ENCODE measurements at regions not wholly inside any gene's neighbourhood (a gene's known extent, or its start where the extent isn't known, plus 50 kb on each side); places are given as distances from the start of the nearest gene placed in this dataset.

- H3K27ac ChIP-seq (ENCODE audit: low read depth, low read length) = no peak overlapping the region
- no peaks in the 10 kb centered on the region for H3K36me3 ChIP-seq (ENCODE audit: insufficient read depth, low read length)
- H3K27me3 ChIP-seq (ENCODE audit: control insufficient read depth in 1 of 2, insufficient read depth in 2 of 2, low read length in 2 of 2) = no peaks in the 10 kb centered on the region
- no peaks in the 10 kb centered on the region for H3K9me3 ChIP-seq (ENCODE audit: low read length)
- H3K9ac ChIP-seq (ENCODE audit: low read length) = no peak overlapping the region
- no peak overlapping the region for H3K4me3 ChIP-seq (ENCODE audit: low read depth in 1 of 2, low read length in 2 of 2)
- peaks cover 22% of the 10 kb centered on the region for H3K4me1 ChIP-seq (ENCODE audit: insufficient read depth, low read length)
These were observed 201.2 kb upstream of the TNP1 start for GRCh38 chr2:217060951-217061547.

GRCh38 chr2:217060516-217060915 is 200.7 kb upstream of the TNP1 start:
- H3K27me3 ChIP-seq (ENCODE audit: control insufficient read depth in 1 of 2, insufficient read depth in 2 of 2, low read length in 2 of 2) = no peaks in the 10 kb centered on the region
- no peaks in the 10 kb centered on the region for H3K36me3 ChIP-seq (ENCODE audit: insufficient read depth, low read length)
- H3K27ac ChIP-seq (ENCODE audit: low read depth, low read length) = no peak overlapping the region
- no peaks in the 10 kb centered on the region for H3K9me3 ChIP-seq (ENCODE audit: low read length)
- no peak overlapping the region for H3K4me3 ChIP-seq (ENCODE audit: low read depth in 1 of 2, low read length in 2 of 2)
- no peak overlapping the region for H3K9ac ChIP-seq (ENCODE audit: low read length)
- peaks cover 17% of the 10 kb centered on the region for H3K4me1 ChIP-seq (ENCODE audit: insufficient read depth, low read length)

- Histone ChIP-seq H3K9ac (ENCODE audit: low read length) (no peak overlapping the region), H3K4me1 (ENCODE audit: insufficient read depth, low read length) (peaks cover 11% of the 10 kb centered on the region), H3K36me3 (ENCODE audit: insufficient read depth, low read length) (no peaks in the 10 kb centered on the region), H3K4me3 (ENCODE audit: low read depth in 1 of 2, low read length in 2 of 2) (no peak overlapping the region), H3K27me3 (ENCODE audit: control insufficient read depth in 1 of 2, insufficient read depth in 2 of 2, low read length in 2 of 2) (no peaks in the 10 kb centered on the region), H3K9me3 (ENCODE audit: low read length) (no peaks in the 10 kb centered on the region), H3K27ac (ENCODE audit: low read depth, low read length) (no peak overlapping the region)
These were observed 199.2 kb upstream of the TNP1 start for GRCh38 chr2:217058791-217059755.

- H3K27me3 ChIP-seq (ENCODE audit: control insufficient read depth in 1 of 2, insufficient read depth in 2 of 2, low read length in 2 of 2) = no peaks in the 10 kb centered on the region
- no peak overlapping the region for H3K4me3 ChIP-seq (ENCODE audit: low read depth in 1 of 2, low read length in 2 of 2)
- H3K9ac ChIP-seq (ENCODE audit: low read length) = no peak overlapping the region
These were observed 197.9 kb upstream of the TNP1 start for GRCh38 chr2:217057773-217058172.

GRCh38 chr2:217055624-217056023 is 195.8 kb upstream of the TNP1 start:
- Histone ChIP-seq H3K27ac (ENCODE audit: low read depth, low read length) (no peak overlapping the region), H3K4me3 (ENCODE audit: low read depth in 1 of 2, low read length in 2 of 2) (no peak overlapping the region), H3K9ac (ENCODE audit: low read length) (no peak overlapping the region), H3K36me3 (ENCODE audit: insufficient read depth, low read length) (no peaks in the 10 kb centered on the region), H3K4me1 (ENCODE audit: insufficient read depth, low read length) (peaks cover 10% of the 10 kb centered on the region), H3K27me3 (ENCODE audit: control insufficient read depth in 1 of 2, insufficient read depth in 2 of 2, low read length in 2 of 2) (no peaks in the 10 kb centered on the region), H3K9me3 (ENCODE audit: low read length) (no peaks in the 10 kb centered on the region)

More at GRCh38 chr2:217057773-217058172, 197.9 kb upstream of the TNP1 start:
- H3K9me3 ChIP-seq (ENCODE audit: low read length) = no peaks in the 10 kb centered on the region
- no peaks in the 10 kb centered on the region for H3K36me3 ChIP-seq (ENCODE audit: insufficient read depth, low read length)
- peaks cover 11% of the 10 kb centered on the region for H3K4me1 ChIP-seq (ENCODE audit: insufficient read depth, low read length)
- H3K27ac ChIP-seq (ENCODE audit: low read depth, low read length) = no peak overlapping the region

- H3K27ac ChIP-seq (ENCODE audit: low read depth, low read length) = no peak overlapping the region
- H3K27me3 ChIP-seq (ENCODE audit: control insufficient read depth in 1 of 2, insufficient read depth in 2 of 2, low read length in 2 of 2) = no peaks in the 10 kb centered on the region
- peaks cover 16% of the 10 kb centered on the region for H3K4me1 ChIP-seq (ENCODE audit: insufficient read depth, low read length)
- no peak overlapping the region for H3K9ac ChIP-seq (ENCODE audit: low read length)
- no peak overlapping the region for H3K4me3 ChIP-seq (ENCODE audit: low read depth in 1 of 2, low read length in 2 of 2)
- H3K36me3 ChIP-seq (ENCODE audit: insufficient read depth, low read length) = no peaks in the 10 kb centered on the region
- no peaks in the 10 kb centered on the region for H3K9me3 ChIP-seq (ENCODE audit: low read length)
These were observed 194.9 kb upstream of the TNP1 start for GRCh38 chr2:217054791-217055190.

- H3K9ac ChIP-seq (ENCODE audit: low read length) = no peak overlapping the region
These were observed 193.2 kb upstream of the TNP1 start for GRCh38 chr2:217052856-217053577.

GRCh38 chr2:217051416-217051815 is 191.6 kb upstream of the TNP1 start:
- Histone ChIP-seq H3K4me3 (ENCODE audit: low read depth in 1 of 2, low read length in 2 of 2) (no peak overlapping the region), H3K9ac (ENCODE audit: low read length) (no peak overlapping the region), H3K4me1 (ENCODE audit: insufficient read depth, low read length) (peaks cover 38% of the 10 kb centered on the region), H3K36me3 (ENCODE audit: insufficient read depth, low read length) (no peaks in the 10 kb centered on the region), H3K27ac (ENCODE audit: low read depth, low read length) (no peak overlapping the region), H3K9me3 (ENCODE audit: low read length) (no peaks in the 10 kb centered on the region), H3K27me3 (ENCODE audit: control insufficient read depth in 1 of 2, insufficient read depth in 2 of 2, low read length in 2 of 2) (no peaks in the 10 kb centered on the region)

More at GRCh38 chr2:217052856-217053577, 193.2 kb upstream of the TNP1 start:
- Histone ChIP-seq H3K27me3 (ENCODE audit: control insufficient read depth in 1 of 2, insufficient read depth in 2 of 2, low read length in 2 of 2) (no peaks in the 10 kb centered on the region), H3K4me3 (ENCODE audit: low read depth in 1 of 2, low read length in 2 of 2) (no peak overlapping the region), H3K27ac (ENCODE audit: low read depth, low read length) (no peak overlapping the region), H3K9me3 (ENCODE audit: low read length) (no peaks in the 10 kb centered on the region), H3K36me3 (ENCODE audit: insufficient read depth, low read length) (no peaks in the 10 kb centered on the region), H3K4me1 (ENCODE audit: insufficient read depth, low read length) (peaks cover 28% of the 10 kb centered on the region)

- Histone ChIP-seq H3K9ac (ENCODE audit: low read length) (no peak overlapping the region), H3K36me3 (ENCODE audit: insufficient read depth, low read length) (no peaks in the 10 kb centered on the region), H3K27ac (ENCODE audit: low read depth, low read length) (no peak overlapping the region), H3K4me1 (ENCODE audit: insufficient read depth, low read length) (peaks cover 50% of the 10 kb centered on the region), H3K9me3 (ENCODE audit: low read length) (no peaks in the 10 kb centered on the region), H3K4me3 (ENCODE audit: low read depth in 1 of 2, low read length in 2 of 2) (no peak overlapping the region), H3K27me3 (ENCODE audit: control insufficient read depth in 1 of 2, insufficient read depth in 2 of 2, low read length in 2 of 2) (no peaks in the 10 kb centered on the region)
These were observed 190.1 kb upstream of the TNP1 start for GRCh38 chr2:217049956-217050355.

- peaks cover 47% of the 10 kb centered on the region for H3K4me1 ChIP-seq (ENCODE audit: insufficient read depth, low read length)
- no peaks in the 10 kb centered on the region for H3K27me3 ChIP-seq (ENCODE audit: control insufficient read depth in 1 of 2, insufficient read depth in 2 of 2, low read length in 2 of 2)
- H3K27ac ChIP-seq (ENCODE audit: low read depth, low read length) = no peak overlapping the region
- no peaks in the 10 kb centered on the region for H3K36me3 ChIP-seq (ENCODE audit: insufficient read depth, low read length)
- no peak overlapping the region for H3K9ac ChIP-seq (ENCODE audit: low read length)
- no peak overlapping the region for H3K4me3 ChIP-seq (ENCODE audit: low read depth in 1 of 2, low read length in 2 of 2)
- H3K9me3 ChIP-seq (ENCODE audit: low read length) = no peaks in the 10 kb centered on the region
These were observed 189.6 kb upstream of the TNP1 start for GRCh38 chr2:217049422-217049821.

GRCh38 chr2:217048730-217049129 is 188.9 kb upstream of the TNP1 start:
- Histone ChIP-seq H3K36me3 (ENCODE audit: insufficient read depth, low read length) (no peaks in the 10 kb centered on the region), H3K4me3 (ENCODE audit: low read depth in 1 of 2, low read length in 2 of 2) (no peak overlapping the region), H3K4me1 (ENCODE audit: insufficient read depth, low read length) (peaks cover 47% of the 10 kb centered on the region), H3K27me3 (ENCODE audit: control insufficient read depth in 1 of 2, insufficient read depth in 2 of 2, low read length in 2 of 2) (no peaks in the 10 kb centered on the region), H3K9ac (ENCODE audit: low read length) (no peak overlapping the region), H3K9me3 (ENCODE audit: low read length) (no peaks in the 10 kb centered on the region), H3K27ac (ENCODE audit: low read depth, low read length) (no peak overlapping the region)

All from muscle layer of colon (tissue), 2 donors.